ENCODE measurements at regions not wholly inside any gene's neighbourhood (a gene's known extent, or its start where the extent isn't known, plus 50 kb on each side); places are given as distances from the start of the nearest gene placed in this dataset.

DNA sequence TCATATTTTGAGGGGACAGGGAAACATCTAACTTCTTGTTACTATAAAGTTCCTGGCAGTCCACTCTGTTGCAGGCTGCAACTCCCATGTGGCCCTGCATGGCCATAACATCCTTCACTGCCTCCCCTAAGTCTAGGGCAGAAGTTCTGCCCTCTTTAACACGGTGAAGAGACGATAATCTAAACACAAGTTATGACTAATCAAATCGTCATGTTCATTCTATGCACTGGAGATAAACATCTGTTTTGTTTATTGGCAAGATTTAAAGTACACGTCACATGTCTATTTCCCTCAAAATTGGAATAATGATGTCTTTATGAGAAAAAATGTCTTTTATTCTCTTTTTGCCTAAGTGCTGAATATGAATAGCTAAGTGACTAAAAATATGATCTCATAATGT is 1629.4 kb downstream of the PCDH9 start:
- no peak for DNase-seq
- no peak overlapping the region for H3K4me2 ChIP-seq (ENCODE audit: low read depth, low read length)

DNA sequence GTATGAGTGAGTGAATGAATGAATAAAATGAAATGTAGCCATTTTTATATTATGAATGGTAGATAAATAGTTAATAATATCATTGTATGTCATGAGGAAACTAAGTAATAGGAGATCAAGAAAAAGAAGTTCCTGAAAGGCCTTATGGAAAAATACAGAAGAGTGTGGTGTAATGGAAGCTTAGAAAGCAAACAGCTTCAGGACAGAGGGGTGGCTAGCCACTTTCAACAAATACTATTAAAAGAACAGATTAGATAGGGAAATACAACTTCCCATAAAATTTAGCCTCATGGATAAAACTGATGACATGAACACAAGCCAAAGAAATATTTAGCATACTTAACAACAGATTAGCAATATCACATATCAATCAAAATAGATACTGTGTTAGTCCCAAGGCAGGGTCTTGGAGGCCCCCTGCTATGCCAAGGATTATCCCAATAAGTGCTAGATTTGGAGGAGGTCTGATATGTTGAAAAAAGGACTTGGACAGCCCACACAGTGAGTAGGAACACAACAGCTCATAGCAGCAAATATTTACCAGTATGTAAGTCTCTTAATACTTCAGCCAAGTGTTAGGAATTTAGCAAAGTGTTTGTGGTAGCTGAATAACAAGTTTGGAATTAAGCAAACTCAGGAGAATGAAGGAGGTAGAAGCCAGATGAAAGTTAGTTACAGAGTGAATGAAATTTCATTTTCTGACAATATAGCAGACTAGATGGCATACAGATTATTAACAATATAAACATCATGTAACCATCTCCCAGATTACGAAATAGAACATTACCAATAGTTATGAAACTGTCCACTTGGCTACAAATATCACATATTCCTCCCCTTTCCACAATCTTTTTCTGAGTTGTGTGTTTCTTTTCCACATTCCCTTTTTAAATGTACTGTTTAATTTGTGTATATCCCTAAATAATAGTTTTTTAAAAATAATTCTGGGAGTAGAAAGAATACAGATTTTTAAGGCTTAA is 1632.0 kb downstream of the PCDH9 start:
- Histone ChIP-seq H3K27me3 (replicated peaks; ENCODE audit: insufficient read depth, low read length) (no peaks in the 10 kb centered on the region), H3K4me3 (ENCODE audit: low read length) (no peak overlapping the region), H3K9ac (ENCODE audit: low read length) (no peak overlapping the region), H4K20me1 (ENCODE audit: insufficient read depth, low read length) (no peaks in the 10 kb centered on the region), H2AFZ (ENCODE audit: low read length) (no peak overlapping the region), H3K4me2 (ENCODE audit: low read depth, low read length) (no peak overlapping the region), H3K9me2 (replicated peaks; ENCODE audit: insufficient read depth, low read length) (no peaks in the 10 kb centered on the region), H3K36me3 (replicated peaks; ENCODE audit: insufficient read depth, low read length) (no peaks in the 10 kb centered on the region), H3K79me2 (ENCODE audit: low read length) (no peaks in the 10 kb centered on the region), H3K9me3 (replicated peaks; ENCODE audit: insufficient read depth, low read length) (no peaks in the 10 kb centered on the region), H3F3A (ENCODE audit: insufficient read depth, low read length) (no peaks in the 10 kb centered on the region), H3K4me1 (ENCODE audit: low read length) (no peaks in the 10 kb centered on the region), H3K27ac (ENCODE audit: low read length) (no peak overlapping the region)
- no peak for DNase-seq
- TF ChIP-seq EZH2phosphoT487 (IDR thresholded peaks at IDR 0.05; ENCODE audit: low read length) (no peak), EZH2 (optimal IDR thresholded peaks at IDR 0.05; ENCODE audit: low read depth, low read length) (no peak)
- TF ChIP-seq, protein P1, sequence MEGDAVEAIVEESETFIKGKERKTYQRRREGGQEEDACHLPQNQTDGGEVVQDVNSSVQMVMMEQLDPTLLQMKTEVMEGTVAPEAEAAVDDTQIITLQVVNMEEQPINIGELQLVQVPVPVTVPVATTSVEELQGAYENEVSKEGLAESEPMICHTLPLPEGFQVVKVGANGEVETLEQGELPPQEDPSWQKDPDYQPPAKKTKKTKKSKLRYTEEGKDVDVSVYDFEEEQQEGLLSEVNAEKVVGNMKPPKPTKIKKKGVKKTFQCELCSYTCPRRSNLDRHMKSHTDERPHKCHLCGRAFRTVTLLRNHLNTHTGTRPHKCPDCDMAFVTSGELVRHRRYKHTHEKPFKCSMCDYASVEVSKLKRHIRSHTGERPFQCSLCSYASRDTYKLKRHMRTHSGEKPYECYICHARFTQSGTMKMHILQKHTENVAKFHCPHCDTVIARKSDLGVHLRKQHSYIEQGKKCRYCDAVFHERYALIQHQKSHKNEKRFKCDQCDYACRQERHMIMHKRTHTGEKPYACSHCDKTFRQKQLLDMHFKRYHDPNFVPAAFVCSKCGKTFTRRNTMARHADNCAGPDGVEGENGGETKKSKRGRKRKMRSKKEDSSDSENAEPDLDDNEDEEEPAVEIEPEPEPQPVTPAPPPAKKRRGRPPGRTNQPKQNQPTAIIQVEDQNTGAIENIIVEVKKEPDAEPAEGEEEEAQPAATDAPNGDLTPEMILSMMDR (IDR thresholded peaks at IDR 0.05; ENCODE audit: low read length), result no peak

More for the DNA sequence above, 1629.4 kb downstream of the PCDH9 start:
- Histone ChIP-seq H3K9me3 (replicated peaks; ENCODE audit: insufficient read depth, low read length) (no peaks in the 10 kb centered on the region), H3K4me3 (ENCODE audit: low read length) (no peak overlapping the region), H4K20me1 (ENCODE audit: insufficient read depth, low read length) (no peaks in the 10 kb centered on the region), H3F3A (ENCODE audit: insufficient read depth, low read length) (no peaks in the 10 kb centered on the region), H2AFZ (ENCODE audit: low read length) (no peak overlapping the region), H3K4me1 (ENCODE audit: low read length) (no peaks in the 10 kb centered on the region), H3K79me2 (ENCODE audit: low read length) (no peaks in the 10 kb centered on the region), H3K36me3 (replicated peaks; ENCODE audit: insufficient read depth, low read length) (no peaks in the 10 kb centered on the region), H3K27me3 (replicated peaks; ENCODE audit: insufficient read depth, low read length) (no peaks in the 10 kb centered on the region), H3K27ac (ENCODE audit: low read length) (no peak overlapping the region), H3K9me2 (replicated peaks; ENCODE audit: insufficient read depth, low read length) (no peaks in the 10 kb centered on the region), H3K9ac (ENCODE audit: low read length) (no peak overlapping the region)
- TF ChIP-seq EZH2phosphoT487 (IDR thresholded peaks at IDR 0.05; ENCODE audit: low read length) (no peak), EZH2 (optimal IDR thresholded peaks at IDR 0.05; ENCODE audit: low read depth, low read length) (no peak)
- TF ChIP-seq, protein P1 (IDR thresholded peaks at IDR 0.05; ENCODE audit: low read length), result no peak

DNA sequence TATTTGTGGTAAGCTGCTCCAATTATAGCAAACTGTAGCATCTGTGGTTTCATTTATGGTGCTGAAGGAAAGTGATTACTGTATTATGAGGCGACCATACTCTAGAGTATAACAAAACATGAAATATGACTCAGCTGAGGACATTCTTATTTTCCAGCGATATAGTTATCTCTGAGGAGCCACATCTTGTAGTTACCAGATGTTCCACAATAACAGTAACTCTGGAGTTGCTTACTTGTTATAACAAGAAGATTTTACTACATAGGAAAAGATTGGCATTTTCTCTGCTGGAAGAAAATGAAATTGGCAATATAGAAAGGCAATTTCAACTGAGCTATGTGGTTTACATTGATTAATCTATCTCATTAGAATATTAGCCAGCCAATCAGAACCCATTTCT is 1634.2 kb downstream of the PCDH9 start:
- no peaks in the 10 kb centered on the region for H3K4me1 ChIP-seq (ENCODE audit: low read length)
- no peak for DNase-seq
- no peak for TF ChIP-seq EZH2phosphoT487 (IDR thresholded peaks at IDR 0.05; ENCODE audit: low read length)
- no peak overlapping the region for H2AFZ ChIP-seq (ENCODE audit: low read length)
- H3K36me3 ChIP-seq (replicated peaks; ENCODE audit: insufficient read depth, low read length), result no peaks in the 10 kb centered on the region
- no peaks in the 10 kb centered on the region for H4K20me1 ChIP-seq (ENCODE audit: insufficient read depth, low read length)
- no peaks in the 10 kb centered on the region for H3F3A ChIP-seq (ENCODE audit: insufficient read depth, low read length)
- H3K4me2 ChIP-seq (ENCODE audit: low read depth, low read length), result no peak overlapping the region
- no peaks in the 10 kb centered on the region for H3K9me3 ChIP-seq (replicated peaks; ENCODE audit: insufficient read depth, low read length)
- no peak overlapping the region for H3K4me3 ChIP-seq (ENCODE audit: low read length)
- H3K9ac ChIP-seq (ENCODE audit: low read length), result no peak overlapping the region
- no peaks in the 10 kb centered on the region for H3K79me2 ChIP-seq (ENCODE audit: low read length)
- H3K27ac ChIP-seq (ENCODE audit: low read length), result no peak overlapping the region
- H3K27me3 ChIP-seq (replicated peaks; ENCODE audit: insufficient read depth, low read length), result no peaks in the 10 kb centered on the region
- H3K9me2 ChIP-seq (replicated peaks; ENCODE audit: insufficient read depth, low read length), result no peaks in the 10 kb centered on the region

DNA sequence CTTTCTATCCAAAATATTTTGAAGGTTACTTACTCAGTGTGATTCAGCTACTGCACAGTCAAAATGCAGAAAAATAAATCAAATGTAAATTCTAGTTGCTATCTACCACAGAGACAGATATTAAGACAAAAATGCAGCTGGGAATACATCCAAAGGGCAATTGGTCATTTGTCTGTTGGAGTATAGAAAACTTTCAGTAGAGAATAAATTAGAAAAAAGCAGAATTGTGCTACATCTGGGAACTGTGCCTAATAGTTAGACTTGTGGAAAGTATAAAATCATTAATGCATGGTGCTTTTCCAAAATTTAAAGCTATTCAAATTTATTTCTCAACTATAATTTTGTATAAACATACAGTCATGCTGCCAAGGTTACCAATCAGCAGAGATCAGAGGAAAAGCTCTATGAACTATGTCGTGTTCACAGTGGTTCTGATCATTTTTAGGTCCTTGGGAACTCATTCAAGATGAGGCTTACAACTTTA is 1635.8 kb downstream of the PCDH9 start:
- no peak for DNase-seq
- H3K4me2 ChIP-seq (ENCODE audit: low read depth, low read length), result no peak overlapping the region
- no peaks in the 10 kb centered on the region for H3K36me3 ChIP-seq (replicated peaks; ENCODE audit: insufficient read depth, low read length)
- H3K79me2 ChIP-seq (ENCODE audit: low read length), result no peaks in the 10 kb centered on the region
- H2AFZ ChIP-seq (ENCODE audit: low read length), result no peak overlapping the region
- no peak overlapping the region for H3K4me3 ChIP-seq (ENCODE audit: low read length)
- no peaks in the 10 kb centered on the region for H3K4me1 ChIP-seq (ENCODE audit: low read length)
- H3K9ac ChIP-seq (ENCODE audit: low read length), result no peak overlapping the region
- TF ChIP-seq, protein P1 (IDR thresholded peaks at IDR 0.05; ENCODE audit: low read length), result no peak
- TF ChIP-seq EZH2 (optimal IDR thresholded peaks at IDR 0.05; ENCODE audit: low read depth, low read length) (no peak), EZH2phosphoT487 (IDR thresholded peaks at IDR 0.05; ENCODE audit: low read length) (no peak)
- no peaks in the 10 kb centered on the region for H4K20me1 ChIP-seq (ENCODE audit: insufficient read depth, low read length)
- no peak overlapping the region for H3K27ac ChIP-seq (ENCODE audit: low read length)
- no peaks in the 10 kb centered on the region for H3K9me3 ChIP-seq (replicated peaks; ENCODE audit: insufficient read depth, low read length)
- H3K9me2 ChIP-seq (replicated peaks; ENCODE audit: insufficient read depth, low read length), result no peaks in the 10 kb centered on the region
- H3K27me3 ChIP-seq (replicated peaks; ENCODE audit: insufficient read depth, low read length), result no peaks in the 10 kb centered on the region
- H3F3A ChIP-seq (ENCODE audit: insufficient read depth, low read length), result no peaks in the 10 kb centered on the region

Data from MM.1S (cell line).